Tibial nerve (tissue), 4 donors: ENCODE measurements at regions not wholly inside any gene's neighbourhood (a gene's known extent, or its start where the extent isn't known, plus 50 kb on each side); places are given as distances from the start of the nearest gene placed in this dataset.

Source experiments
- DNase-seq, 2 donors: peaks; one replicate each; pipeline ENCODE4 v3.0.0-alpha.2; 2019; ENCODE audit warnings: low spot score in 2 of 2
- H3K27ac ChIP-seq, 4 donors: fragments of 200-600 bp; sonication (generic) in 3 of 4; one replicate each; pipeline ENCODE4 v1.5.1; 2017 to 2019; ENCODE audit warnings: mild to moderate bottlenecking in 1 of 4
- H3K27me3 ChIP-seq, 2 donors: fragments of 200-600 bp; sonication (generic) in 1 of 2; one replicate each; pipeline versions ENCODE4 v1.5.1 to v1.6.0; 2017 to 2019
- H3K36me3 ChIP-seq, 3 donors: fragments of 200-600 bp; sonication (generic); one replicate each; pipeline ENCODE4 v1.5.1; 2018 to 2019
- H3K4me1 ChIP-seq, 4 donors: fragments of 200-600 bp; sonication (generic) in 3 of 4; one replicate each; pipeline ENCODE4 v1.5.1; 2017 to 2019
- H3K4me3 ChIP-seq, 4 donors: fragments of 200-600 bp; sonication (generic) in 3 of 4; one replicate each; pipeline ENCODE4 v1.5.1; 2017 to 2019; ENCODE audit warnings: mild to moderate bottlenecking in 1 of 4, moderate library complexity in 1 of 4
- H3K9me3 ChIP-seq, 4 donors: fragments of 200-600 bp; sonication (generic) in 3 of 4; one replicate each; pipeline ENCODE4 v1.5.1; 2017 to 2019
- CTCF ChIP-seq, 5 experiments: fragments of 200-600 bp in 3 of 5; fragments of 450-650 bp in 2 of 5; sonication (generic) in 3 of 5; IDR thresholded peaks; one replicate each; pipeline ENCODE4 v1.5.1; 2016 to 2019; ENCODE audit warnings: antibody characterized with exemption in 5 of 5, mild to moderate bottlenecking in 3 of 5, moderate library complexity in 2 of 5
- EP300 ChIP-seq, 2 donors: sonication (generic); formaldehyde crosslinking; IDR thresholded peaks; one replicate each; pipeline ENCODE4 v1.6.1; 2017; ENCODE audit warnings: antibody characterized with exemption in 2 of 2, mild to moderate bottlenecking in 1 of 2
- POLR2A ChIP-seq, 2 donors: fragments of 450-650 bp; IDR thresholded peaks; one replicate each; pipeline ENCODE4 v1.6.1; 2017; ENCODE audit warnings: antibody characterized with exemption in 2 of 2, mild to moderate bottlenecking in 2 of 2, moderate library complexity in 2 of 2
- WGBS, 2 donors: methylation state at CpG; one replicate each; pipeline ENCODE4 v1.1.5; 2018; 5-methylcytosine and 5-hydroxymethylcytosine counted together

- WGBS, 2 donors, result 24 to 33% methylated on average over 2 of the region's 2 CpGs
- Histone ChIP-seq H3K4me1 (no peaks in the 10 kb centered on the region), H3K27ac (no peak overlapping the region), H3K36me3 (no peaks in the 10 kb centered on the region), H3K4me3 (no peak overlapping the region), H3K27me3 (no peaks in the 10 kb centered on the region), H3K9me3 (peaks cover 0 to 9% (median 0%) of the 10 kb centered on the region in 4 donors)
- DNase-seq, result no peak
- TF ChIP-seq CTCF (IDR thresholded peaks at IDR 0.05) (no peak), EP300 (IDR thresholded peaks at IDR 0.05) (no peak), POLR2A (IDR thresholded peaks at IDR 0.05) (no peak)
These were observed 827.1 kb upstream of the FANCL start for GRCh38 chr2:59068255-59068654.

- H3K4me3 ChIP-seq, result no peak overlapping the region
- no peak overlapping the region for H3K27ac ChIP-seq
- no peaks in the 10 kb centered on the region for H3K27me3 ChIP-seq
- H3K36me3 ChIP-seq, result no peaks in the 10 kb centered on the region
- H3K4me1 ChIP-seq, result no peaks in the 10 kb centered on the region
- DNase-seq, result no peak
- WGBS, 2 donors, result 96 to 97% methylated on average over 54 to 56 of the region's 56 CpGs
- TF ChIP-seq CTCF (IDR thresholded peaks at IDR 0.05), result no peak
- H3K9me3 ChIP-seq, result peaks cover 0 to 8% (median 0%) of the 10 kb centered on the region in 4 donors
These were observed 825.8 kb upstream of the FANCL start for GRCh38 chr2:59066787-59067399.

GRCh38 chr2:59047373-59047995 lies 806.4 kb upstream of the FANCL start:
- no peaks in the 10 kb centered on the region for H3K4me1 ChIP-seq
- H3K9me3 ChIP-seq, result no peaks in the 10 kb centered on the region
- H3K27me3 ChIP-seq, result no peaks in the 10 kb centered on the region
- WGBS, 2 donors, result 50 to 55% methylated on average over 4 of the region's 4 CpGs
- H3K36me3 ChIP-seq, result no peaks in the 10 kb centered on the region
- H3K27ac ChIP-seq, result no peak overlapping the region
- no peak overlapping the region for H3K4me3 ChIP-seq
- DNase-seq, result no peak
- TF ChIP-seq POLR2A (IDR thresholded peaks at IDR 0.05) (no peak), CTCF (IDR thresholded peaks at IDR 0.05) (no peak), EP300 (IDR thresholded peaks at IDR 0.05) (no peak)

- TF ChIP-seq POLR2A (IDR thresholded peaks at IDR 0.05), result no peak
- no peak for TF ChIP-seq CTCF (IDR thresholded peaks at IDR 0.05)
- Histone ChIP-seq H3K36me3 (no peaks in the 10 kb centered on the region), H3K27me3 (no peaks in the 10 kb centered on the region), H3K4me3 (no peak overlapping the region), H3K4me1 (no peaks in the 10 kb centered on the region), H3K27ac (no peak overlapping the region), H3K9me3 (no peaks in the 10 kb centered on the region)
- DNase-seq, result no peak
- WGBS, 2 donors, result 80 to 83% methylated on average over 17 of the region's 17 CpGs
These were observed 805.6 kb upstream of the FANCL start for GRCh38 chr2:59046401-59047372.

- Histone ChIP-seq H3K27me3 (no peaks in the 10 kb centered on the region), H3K36me3 (no peaks in the 10 kb centered on the region), H3K27ac (no peak overlapping the region), H3K4me1 (no peaks in the 10 kb centered on the region), H3K4me3 (no peak overlapping the region), H3K9me3 (no peaks in the 10 kb centered on the region)
- 89 to 91% methylated on average over 1 of the region's 1 CpG for WGBS, 2 donors
- no peak for TF ChIP-seq EP300 (IDR thresholded peaks at IDR 0.05)
- no peak for TF ChIP-seq CTCF (IDR thresholded peaks at IDR 0.05)
- no peak for TF ChIP-seq POLR2A (IDR thresholded peaks at IDR 0.05)
- DNase-seq, result no peak
These were observed 803.6 kb upstream of the FANCL start for GRCh38 chr2:59044736-59045135.
